Thyroid gland (tissue), 4 donors: ENCODE measurements at regions not wholly inside any gene's neighbourhood (a gene's known extent, or its start where the extent isn't known, plus 50 kb on each side); places are given as distances from the start of the nearest gene placed in this dataset.

Experiments
- DNase-seq, 2 donors: peaks; one replicate each; pipeline ENCODE4 v3.0.0-alpha.2; 2019
- H3K27ac ChIP-seq, 3 donors: fragments of 200-600 bp; sonication (generic); 1 replicate in 2 of 3; 2 replicates in 1 of 3; pipeline ENCODE4 v1.5.1; 2016 to 2019; ENCODE audit warnings: mild to moderate bottlenecking in 1 of 3, moderate library complexity in 1 of 3
- H3K27me3 ChIP-seq: fragments of 200-600 bp; sonication (generic); one replicate; pipeline ENCODE4 v1.5.1; 2019
- H3K36me3 ChIP-seq, 2 donors: fragments of 200-600 bp; sonication (generic); one replicate each; pipeline ENCODE4 v1.5.1; 2016 to 2019
- H3K4me1 ChIP-seq, 2 donors: fragments of 200-600 bp; sonication (generic); one replicate each; pipeline ENCODE4 v1.5.1; 2017 to 2019
- H3K4me3 ChIP-seq, 3 donors: fragments of 200-600 bp; sonication (generic); replicated peaks in 1 of 3; 1 replicate in 2 of 3; 2 replicates in 1 of 3; pipeline ENCODE4 v1.5.1; 2016; ENCODE audit warnings: mild to moderate bottlenecking in 1 of 3
- H3K9me3 ChIP-seq: fragments of 200-600 bp; sonication (generic); one replicate; pipeline ENCODE4 v1.5.1; 2017
- CTCF ChIP-seq, 6 experiments: fragments of 200-600 bp in 3 of 6; fragments of 450-650 bp in 3 of 6; sonication (generic) in 3 of 6; IDR thresholded peaks; one replicate each; pipeline ENCODE4 v1.5.1; 2016 to 2019; ENCODE audit warnings: antibody characterized with exemption in 6 of 6, mild to moderate bottlenecking in 2 of 6, inconsistent platforms in 1 of 6, moderate library complexity in 1 of 6
- POLR2A ChIP-seq, 2 donors: fragments of 450-650 bp; IDR thresholded peaks; one replicate each; pipeline ENCODE4 v1.6.1; 2017; ENCODE audit warnings: antibody characterized with exemption in 2 of 2, mild to moderate bottlenecking in 2 of 2, moderate library complexity in 1 of 2
- WGBS, 2 donors: methylation state at CpG; one replicate each; pipeline ENCODE4 v1.1.5; 2017; 5-methylcytosine and 5-hydroxymethylcytosine counted together
- intact Hi-C: fragments of 100-400 bp; cut with DNase I; formaldehyde crosslinking; loops from one replicate; pipeline ENCODE4 v1.15.1; 2023

GRCh38 chr14:101406921-101407320 lies 154.4 kb upstream of the DIO3 start:
- Histone ChIP-seq H3K9me3 (no peaks in the 10 kb centered on the region), H3K27ac (no peak overlapping the region), H3K36me3 (no peaks in the 10 kb centered on the region), H3K27me3 (no peaks in the 10 kb centered on the region), H3K4me3 (no peak overlapping the region), H3K4me1 (no peaks in the 10 kb centered on the region)
- WGBS, 2 donors, result 86 to 89% methylated on average over 7 of the region's 7 CpGs
- TF ChIP-seq CTCF (IDR thresholded peaks at IDR 0.05) (no peak), POLR2A (IDR thresholded peaks at IDR 0.05) (no peak)
- no peak for DNase-seq
- intact Hi-C loops, result no loop called here

- no peaks in the 10 kb centered on the region for H3K36me3 ChIP-seq
- WGBS, 2 donors, result 74 to 86% methylated on average over 8 of the region's 8 CpGs
- no peaks in the 10 kb centered on the region for H3K4me1 ChIP-seq
- intact Hi-C loops, result no loop called here
- TF ChIP-seq CTCF (IDR thresholded peaks at IDR 0.05) (no peak), POLR2A (IDR thresholded peaks at IDR 0.05) (no peak)
- no peaks in the 10 kb centered on the region for H3K9me3 ChIP-seq
- DNase-seq, result no peak
- no peak overlapping the region for H3K4me3 ChIP-seq
- H3K27ac ChIP-seq, result no peak overlapping the region
- no peaks in the 10 kb centered on the region for H3K27me3 ChIP-seq
Measured at GRCh38 chr14:101407328-101407727, 154.0 kb upstream of the DIO3 start.

- TF ChIP-seq CTCF (IDR thresholded peaks at IDR 0.05), result no peak
- no peak for TF ChIP-seq POLR2A (IDR thresholded peaks at IDR 0.05)
- 80 to 85% methylated on average over 20 of the region's 20 CpGs for WGBS, 2 donors
- H3K27ac ChIP-seq, result peak overlapping the region in 1 of 3 donors; percentile 30
- intact Hi-C loops, result no loop called here
- DNase-seq, result no peak
- H3K36me3 ChIP-seq, result no peaks in the 10 kb centered on the region
- H3K4me1 ChIP-seq, result no peaks in the 10 kb centered on the region
- H3K9me3 ChIP-seq, result no peaks in the 10 kb centered on the region
- H3K27me3 ChIP-seq, result no peaks in the 10 kb centered on the region
- no peak overlapping the region for H3K4me3 ChIP-seq
Measured at GRCh38 chr14:101408077-101408831, 153.0 kb upstream of the DIO3 start.

GRCh38 chr14:101409006-101409543 lies 152.2 kb upstream of the DIO3 start:
- no peak for TF ChIP-seq CTCF (IDR thresholded peaks at IDR 0.05)
- no peak for TF ChIP-seq POLR2A (IDR thresholded peaks at IDR 0.05)
- Histone ChIP-seq H3K4me3 (no peak overlapping the region), H3K4me1 (no peaks in the 10 kb centered on the region), H3K27me3 (no peaks in the 10 kb centered on the region), H3K27ac (peak overlapping the region in 1 of 3 donors; percentile 24), H3K9me3 (no peaks in the 10 kb centered on the region), H3K36me3 (no peaks in the 10 kb centered on the region)
- DNase-seq, result no peak
- intact Hi-C loops, result no loop called here
- WGBS, 2 donors, result 94% methylated on average over 18 to 19 of the region's 19 CpGs

GRCh38 chr14:101410126-101410525 lies 151.2 kb upstream of the DIO3 start:
- WGBS, 2 donors, result 33 to 37% methylated on average over 5 of the region's 5 CpGs
- Histone ChIP-seq H3K36me3 (no peaks in the 10 kb centered on the region), H3K27ac (no peak overlapping the region), H3K27me3 (no peaks in the 10 kb centered on the region), H3K9me3 (no peaks in the 10 kb centered on the region), H3K4me1 (no peaks in the 10 kb centered on the region), H3K4me3 (no peak overlapping the region)
- no peak for DNase-seq
- TF ChIP-seq POLR2A (IDR thresholded peaks at IDR 0.05) (no peak), CTCF (IDR thresholded peaks at IDR 0.05) (no peak)
- intact Hi-C loops, result no loop called here
